Lower lobe of right lung (tissue), 2 donors: ENCODE measurements at regions not wholly inside any gene's neighbourhood (a gene's known extent, or its start where the extent isn't known, plus 50 kb on each side); places are given as distances from the start of the nearest gene placed in this dataset.

Experiments used
- ATAC-seq, 2 donors: fragments of 200-7000 bp; cut with Tn5 transposase; one replicate each; pipeline ENCODE4 v1.9.1; 2020 to 2022; ENCODE audit warnings: mild to moderate bottlenecking in 2 of 2, moderate library complexity in 2 of 2
- DNase-seq: peaks from one replicate; pipeline ENCODE4 v3.0.0-alpha.2; 2020
- H3K27ac ChIP-seq: fragments of 200-600 bp; one replicate; pipeline ENCODE4 v1.8.0; 2022
- H3K27me3 ChIP-seq: fragments of 200-600 bp; one replicate; pipeline ENCODE4 v1.8.0; 2022; ENCODE audit warnings: low read depth
- H3K36me3 ChIP-seq: fragments of 200-600 bp; one replicate; pipeline ENCODE4 v1.8.0; 2022; ENCODE audit warnings: mild to moderate bottlenecking
- H3K4me1 ChIP-seq: fragments of 200-600 bp; one replicate; pipeline ENCODE4 v1.8.0; 2022
- H3K4me3 ChIP-seq: fragments of 200-600 bp; one replicate; pipeline ENCODE4 v1.8.0; 2022; ENCODE audit warnings: mild to moderate bottlenecking
- H3K9me3 ChIP-seq: fragments of 200-600 bp; one replicate; pipeline ENCODE4 v1.8.0; 2022
- intact Hi-C: fragments of 100-400 bp; cut with DNase I; formaldehyde crosslinking; loops from one replicate; pipeline ENCODE4 v1.11.0; 2022
- TF ChIP-seq, protein P1 (sequence below): fragments of 200-600 bp; IDR thresholded peaks from one replicate; pipeline ENCODE4 v1.8.0; 2022; ENCODE audit warnings: antibody characterized with exemption, mild to moderate bottlenecking
- donor health status: DM: no; HTN: yes; CAD: no; lungs with severe emphysema.

DNA sequence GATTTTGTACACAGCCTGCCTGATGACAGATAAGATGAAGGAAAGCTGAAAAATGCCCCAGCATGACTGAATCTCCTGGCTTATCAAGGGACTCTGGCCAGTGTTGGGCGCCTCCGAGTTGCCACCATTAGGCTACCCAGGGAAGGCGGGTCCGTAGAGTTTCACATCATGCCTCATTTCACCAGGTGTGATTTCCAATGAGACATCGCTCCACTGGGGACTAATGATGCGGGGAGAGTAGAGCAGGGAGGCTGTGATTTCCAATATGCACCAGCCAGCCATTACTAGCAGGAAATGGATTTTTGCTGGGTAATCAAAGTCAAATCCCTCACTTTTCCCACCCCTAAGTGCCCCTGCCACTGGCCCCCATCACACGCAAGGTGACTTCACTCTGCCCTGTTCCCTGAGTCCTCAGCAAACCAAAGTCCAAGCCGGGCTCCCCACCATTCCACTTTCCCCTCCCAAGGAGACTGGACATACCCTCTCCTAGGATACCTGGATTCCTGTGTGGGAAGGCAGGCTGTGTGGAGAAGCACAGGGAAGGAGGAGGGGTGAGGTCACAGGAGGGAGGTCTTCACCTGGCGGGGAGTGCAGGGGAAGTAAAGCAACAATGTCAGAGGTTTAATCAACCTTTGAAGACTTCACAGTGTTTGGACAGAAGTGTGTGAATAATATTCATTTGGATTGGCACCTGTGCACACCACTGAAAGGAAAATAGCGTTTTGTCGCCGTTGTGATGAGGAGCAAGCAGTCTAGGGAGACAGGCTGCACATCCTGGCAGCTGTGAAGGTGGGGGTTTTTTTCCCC lies 613.3 kb upstream of the CADM1 start:
- no peaks in the 10 kb centered on the region for H3K9me3 ChIP-seq
- TF ChIP-seq, protein P1, sequence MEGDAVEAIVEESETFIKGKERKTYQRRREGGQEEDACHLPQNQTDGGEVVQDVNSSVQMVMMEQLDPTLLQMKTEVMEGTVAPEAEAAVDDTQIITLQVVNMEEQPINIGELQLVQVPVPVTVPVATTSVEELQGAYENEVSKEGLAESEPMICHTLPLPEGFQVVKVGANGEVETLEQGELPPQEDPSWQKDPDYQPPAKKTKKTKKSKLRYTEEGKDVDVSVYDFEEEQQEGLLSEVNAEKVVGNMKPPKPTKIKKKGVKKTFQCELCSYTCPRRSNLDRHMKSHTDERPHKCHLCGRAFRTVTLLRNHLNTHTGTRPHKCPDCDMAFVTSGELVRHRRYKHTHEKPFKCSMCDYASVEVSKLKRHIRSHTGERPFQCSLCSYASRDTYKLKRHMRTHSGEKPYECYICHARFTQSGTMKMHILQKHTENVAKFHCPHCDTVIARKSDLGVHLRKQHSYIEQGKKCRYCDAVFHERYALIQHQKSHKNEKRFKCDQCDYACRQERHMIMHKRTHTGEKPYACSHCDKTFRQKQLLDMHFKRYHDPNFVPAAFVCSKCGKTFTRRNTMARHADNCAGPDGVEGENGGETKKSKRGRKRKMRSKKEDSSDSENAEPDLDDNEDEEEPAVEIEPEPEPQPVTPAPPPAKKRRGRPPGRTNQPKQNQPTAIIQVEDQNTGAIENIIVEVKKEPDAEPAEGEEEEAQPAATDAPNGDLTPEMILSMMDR = no peak
- H3K27ac ChIP-seq = no peak overlapping the region
- H3K27me3 ChIP-seq = no peaks in the 10 kb centered on the region
- no peaks in the 10 kb centered on the region for H3K4me1 ChIP-seq
- H3K4me3 ChIP-seq = no peak overlapping the region
- intact Hi-C loops = no loop called here
- no peaks in the 10 kb centered on the region for H3K36me3 ChIP-seq
- ATAC-seq (peak in 1 of 2 donors; percentile 19), DNase-seq (no peak)

DNA sequence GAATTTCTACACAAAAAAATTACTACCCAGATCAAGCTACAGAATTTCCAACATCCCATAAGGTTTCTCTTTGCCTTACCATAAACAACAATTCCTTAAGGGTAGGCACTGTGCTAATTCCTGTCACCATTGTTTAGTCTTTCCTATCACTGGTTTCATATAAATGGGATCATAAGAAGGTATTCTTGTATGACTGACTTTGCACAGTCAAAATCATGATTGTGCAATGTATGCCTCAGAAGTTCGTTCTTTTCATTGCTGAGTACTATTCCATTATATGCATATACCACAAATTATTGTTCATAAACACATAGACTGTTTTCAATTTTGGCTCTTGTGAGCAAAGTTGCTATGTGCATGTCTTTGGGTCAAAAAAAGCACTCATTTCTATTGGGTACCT lies 611.6 kb upstream of the CADM1 start:
- Histone ChIP-seq H3K27me3 (no peaks in the 10 kb centered on the region), H3K4me3 (no peak overlapping the region), H3K9me3 (no peaks in the 10 kb centered on the region), H3K36me3 (no peaks in the 10 kb centered on the region), H3K27ac (no peak overlapping the region), H3K4me1 (no peaks in the 10 kb centered on the region)
- intact Hi-C loops = no loop called here
- TF ChIP-seq, protein P1 = no peak
- ATAC-seq = no peak
- no peak for DNase-seq

DNA sequence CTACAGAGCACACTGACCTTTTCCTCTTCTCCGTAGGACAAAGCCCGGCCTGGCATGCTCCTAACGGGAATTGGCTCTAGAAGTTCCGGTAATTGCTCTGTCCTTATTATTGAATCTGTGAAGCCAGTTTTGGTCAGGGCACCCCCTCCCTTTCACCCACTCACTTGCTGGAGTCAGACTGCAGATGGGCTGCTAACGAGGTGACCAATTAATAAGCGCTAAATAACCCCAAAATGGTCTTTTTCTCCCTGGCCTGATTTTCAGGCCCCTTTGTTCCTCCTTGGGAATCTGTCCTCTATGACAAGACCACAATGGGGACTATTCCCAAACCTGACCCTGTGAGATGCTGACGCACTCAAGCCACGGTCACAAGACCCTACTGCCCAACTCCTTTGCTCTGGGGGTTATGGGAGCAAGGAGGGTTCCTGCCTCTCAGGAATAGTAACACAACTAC lies 610.0 kb upstream of the CADM1 start:
- Histone ChIP-seq H3K9me3 (no peaks in the 10 kb centered on the region), H3K4me1 (no peaks in the 10 kb centered on the region), H3K4me3 (no peak overlapping the region), H3K27ac (no peak overlapping the region), H3K27me3 (no peaks in the 10 kb centered on the region), H3K36me3 (no peaks in the 10 kb centered on the region)
- TF ChIP-seq, protein P1 = no peak
- intact Hi-C loops = no loop called here
- no peak for ATAC-seq
- DNase-seq = no peak

DNA sequence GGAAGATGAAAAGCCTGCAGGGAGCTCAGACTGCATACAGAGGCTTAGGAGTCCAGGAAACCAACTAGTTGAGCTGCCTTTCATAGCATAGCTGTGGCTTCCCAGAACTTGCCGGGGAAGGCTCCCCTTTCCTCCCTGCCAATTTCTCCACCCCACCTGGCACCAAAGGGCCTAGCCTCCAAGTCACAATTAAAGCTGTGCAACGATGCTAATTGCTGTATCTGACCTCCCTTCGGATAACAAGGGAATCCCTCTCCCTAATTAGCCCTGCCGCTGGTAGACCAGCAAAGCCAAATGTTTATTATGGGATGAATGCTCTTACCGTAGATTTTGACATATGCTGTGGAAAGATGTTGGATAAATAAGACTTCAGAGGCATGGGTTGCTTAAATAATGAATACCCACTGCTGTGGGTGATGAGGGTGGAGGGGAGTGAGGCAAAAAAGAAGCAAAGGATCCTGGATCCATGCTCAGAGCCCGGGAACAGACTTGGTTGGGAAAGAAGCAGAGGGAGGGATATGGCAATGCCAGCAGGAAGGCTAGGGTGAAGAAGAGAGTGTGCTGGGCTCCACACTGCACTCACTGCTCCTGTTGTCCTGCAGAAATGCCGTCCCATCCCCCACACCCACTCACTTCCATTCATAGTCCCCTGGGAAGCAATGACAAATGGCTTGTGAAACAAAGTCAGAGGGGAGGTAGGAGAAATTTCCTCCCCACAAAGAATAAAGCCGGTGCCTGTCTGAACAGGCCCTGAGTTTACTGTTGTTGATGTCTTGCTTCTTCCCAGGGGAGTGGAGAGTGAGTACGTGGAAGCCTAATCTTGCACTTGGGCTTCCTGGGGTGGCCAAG lies 608.1 kb upstream of the CADM1 start:
- ATAC-seq (no peak), DNase-seq (no peak)
- Histone ChIP-seq H3K4me1 (no peaks in the 10 kb centered on the region), H3K27me3 (no peaks in the 10 kb centered on the region), H3K27ac (no peak overlapping the region), H3K4me3 (no peak overlapping the region), H3K36me3 (no peaks in the 10 kb centered on the region), H3K9me3 (no peaks in the 10 kb centered on the region)
- TF ChIP-seq, protein P1 = no peak
- intact Hi-C loops = no loop called here

DNA sequence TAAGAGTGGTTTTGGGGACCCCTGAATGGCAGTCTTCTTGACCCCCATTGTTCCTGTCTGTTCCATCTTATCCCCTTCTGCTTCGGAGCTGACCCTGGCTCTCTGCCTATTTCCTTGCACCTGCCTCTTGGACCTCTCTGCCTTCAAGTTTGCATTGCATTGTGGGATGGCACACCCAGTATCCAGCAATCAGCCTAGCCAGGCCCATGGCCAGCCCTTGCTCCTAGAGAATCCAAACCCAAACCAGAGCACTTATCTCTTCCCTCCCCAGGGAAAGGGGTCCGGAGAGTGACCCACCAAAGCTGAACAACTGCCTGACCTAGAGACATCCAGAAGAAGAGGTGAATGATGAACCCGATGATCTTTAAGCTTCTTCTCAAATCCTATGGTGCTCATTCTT lies 607.3 kb upstream of the CADM1 start:
- DNase-seq = no peak
- Histone ChIP-seq H3K36me3 (no peaks in the 10 kb centered on the region), H3K9me3 (no peaks in the 10 kb centered on the region), H3K4me1 (no peaks in the 10 kb centered on the region), H3K27ac (no peak overlapping the region), H3K4me3 (no peak overlapping the region), H3K27me3 (no peaks in the 10 kb centered on the region)
- TF ChIP-seq, protein P1 = no peak
- intact Hi-C loops = no loop called here
- no peak for ATAC-seq
